K562 (cell line): ENCODE measurements at regions not wholly inside any gene's neighbourhood (a gene's known extent, or its start where the extent isn't known, plus 50 kb on each side); places are given as distances from the start of the nearest gene placed in this dataset.

Experiments
- BMI1 ChIP-seq: fragments of 150-350 bp; IDR thresholded peaks from 2 replicates; pipeline ENCODE4 v1.6.1; 2014; ENCODE audit warnings: low read length
- CCNT2 ChIP-seq: IDR thresholded peaks from 2 replicates; pipeline ENCODE4 v1.6.1; 2011; ENCODE audit warnings: borderline replicate concordance, low read depth, mild to moderate bottlenecking, moderate library complexity, mixed read lengths, low read length; ENCODE audit not compliant: insufficient read length; ENCODE audit errors: extremely low read depth
- E4F1 ChIP-seq: fragments of 250-450 bp; sonication (Bioruptor Pico); IDR thresholded peaks from 2 replicates; pipeline ENCODE4 v1.5.0; 2021; ENCODE audit warnings: mild to moderate bottlenecking, borderline replicate concordance
- KLF16 ChIP-seq: IDR thresholded peaks from 2 replicates; pipeline ENCODE4 v1.6.1; 2016; ENCODE audit warnings: antibody characterized with exemption
- MYC ChIP-seq, 2 experiments: fragments of 250-450 bp in 1 of 2; sonication (Bioruptor Pico) in 1 of 2; IDR thresholded peaks; 2 replicates each; pipeline versions ENCODE4 v1.5.1 to v1.6.1; 2012 to 2021; ENCODE audit warnings: low read depth in 2 of 2, borderline replicate concordance in 1 of 2, improper control_type of control experiment in 1 of 2, low read length in 1 of 2, mild to moderate bottlenecking in 1 of 2, moderate library complexity in 1 of 2
- NFXL1 ChIP-seq: fragments of 450-650 bp; formaldehyde crosslinking; IDR thresholded peaks from 2 replicates; pipeline ENCODE4 v1.4.0; 2021; ENCODE audit warnings: mild to moderate bottlenecking
- RBFOX2 ChIP-seq: fragments of 200-400 bp; formaldehyde crosslinking; IDR thresholded peaks from 2 replicates; pipeline ENCODE4 v1.6.1; 2017; ENCODE audit warnings: low read depth, mild to moderate bottlenecking, low read length, moderate library complexity
- SP2 ChIP-seq: IDR thresholded peaks from 2 replicates; pipeline ENCODE4 v1.6.1; 2011; ENCODE audit warnings: mild to moderate bottlenecking, low read depth, low read length, moderate library complexity; ENCODE audit not compliant: poor library complexity, severe bottlenecking; ENCODE audit errors: extremely low read depth
- ZNF277 ChIP-seq: fragments of 250-450 bp; sonication (Bioruptor Pico); IDR thresholded peaks from 2 replicates; pipeline ENCODE4 v1.8.0; 2022; ENCODE audit warnings: inconsistent platforms, mild to moderate bottlenecking, moderate library complexity, borderline replicate concordance
- ZNF583 ChIP-seq: fragments of 250-450 bp; sonication (Bioruptor Pico); IDR thresholded peaks from 2 replicates; pipeline ENCODE4 v1.4.0; 2020

DNA sequence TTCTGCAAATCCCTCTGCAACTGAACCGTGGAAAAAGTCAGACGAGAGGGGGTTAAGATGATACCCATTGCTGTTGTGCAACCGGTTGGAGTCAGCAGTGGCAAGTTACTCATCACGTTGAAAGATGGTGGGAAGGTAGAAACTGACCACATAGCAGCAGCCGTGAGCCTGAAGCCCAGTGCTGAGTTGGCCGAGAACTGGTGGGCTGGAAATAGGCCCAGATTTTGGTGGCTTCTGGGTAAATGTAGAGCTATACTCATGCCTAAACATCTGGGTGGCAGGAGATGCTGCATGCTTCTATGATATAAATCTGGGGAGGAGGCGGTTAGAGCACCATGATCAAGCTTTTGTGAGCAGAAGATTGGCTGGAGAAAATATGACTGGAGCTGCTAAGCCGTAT lies 78.6 kb downstream of the ARL5B start (continued):
- TF ChIP-seq E4F1 (CRISPR knock-in tag) (no peak), KLF16 (no peak), NFXL1 (CRISPR knock-in tag) (no peak), ZNF583 (CRISPR knock-in tag) (no peak), BMI1 (no peak), RBFOX2 (no peak), CCNT2 (no peak), SP2 (no peak), MYC (IDR thresholded peaks at IDR 0.05; ENCODE audit: low read depth, low read length) (no peak), MYC (CRISPR knock-in tag; IDR thresholded peaks at IDR 0.05; ENCODE audit: borderline replicate concordance, low read depth) (no peak), ZNF277 (CRISPR knock-in tag) (no peak)
